ENCODE measurements at regions not wholly inside any gene's neighbourhood (a gene's known extent, or its start where the extent isn't known, plus 50 kb on each side); places are given as distances from the start of the nearest gene placed in this dataset.
"Not testable (repeated sequence)": the region's sequence is repeated elsewhere in the genome, so short reads cannot be mapped to it uniquely, and the experiment has no call there.

DNA sequence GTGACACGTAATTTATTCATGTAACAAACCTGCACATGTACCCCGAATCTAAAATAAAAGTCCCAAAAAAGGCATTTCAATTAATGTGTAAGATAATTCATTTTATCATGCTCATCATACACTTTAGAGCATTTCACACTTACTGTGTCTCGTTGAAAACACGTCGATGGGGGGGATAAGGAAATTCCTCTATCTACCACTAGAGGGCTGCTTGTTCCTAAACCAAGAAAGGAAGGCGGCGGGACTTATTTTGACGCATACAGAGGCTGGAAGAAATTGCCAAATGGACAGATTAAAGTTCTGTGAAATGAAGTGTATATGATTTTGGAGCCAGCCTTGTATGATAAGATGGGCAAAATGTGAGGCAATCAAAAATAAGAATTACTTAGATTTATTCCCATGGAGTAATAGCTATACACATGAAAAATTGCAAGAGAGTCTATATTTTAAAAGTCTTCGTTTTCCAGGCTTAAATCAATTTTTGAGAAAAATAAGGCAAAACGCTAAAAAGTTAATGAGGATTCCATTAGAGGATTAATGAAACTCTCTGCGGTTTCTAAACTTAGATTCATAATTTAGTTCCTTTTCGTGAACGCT, 346.8 kb downstream of the CNTN3 start:
- H3K4me3 ChIP-seq (ENCODE audit: low read depth, low read length) = no peak overlapping the region
- DNase-seq (ENCODE audit: extremely low spot score) = peak; percentile 17
- H3K4me1 ChIP-seq (ENCODE audit: insufficient read depth) = no peaks in the 10 kb centered on the region
- H3K27ac ChIP-seq (ENCODE audit: low read depth) = no peak overlapping the region
- H3K36me3 ChIP-seq (ENCODE audit: insufficient read depth) = no peaks in the 10 kb centered on the region
- WGBS = 42% methylated on average over 13 of the region's 13 CpGs

DNA sequence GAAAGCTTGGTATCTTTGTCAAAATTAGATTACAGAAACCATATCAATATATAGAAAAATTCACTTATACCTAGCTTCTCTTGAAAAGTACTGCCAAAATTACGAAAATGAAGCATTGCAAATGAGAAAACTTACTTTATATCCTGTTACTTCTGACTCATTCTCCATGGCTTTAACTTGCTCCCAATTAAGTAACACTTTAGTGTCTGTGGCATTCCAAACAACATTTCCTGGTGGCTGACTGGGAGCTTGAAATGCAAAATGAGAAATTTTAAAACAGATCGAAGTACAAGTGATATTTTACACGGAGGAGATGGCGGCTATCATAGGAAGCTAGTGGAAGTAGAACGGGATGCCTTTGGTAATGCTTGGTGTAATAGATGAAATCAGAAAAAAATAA, 347.3 kb downstream of the CNTN3 start:
- no peak for DNase-seq (ENCODE audit: extremely low spot score)
- Histone ChIP-seq H3K27ac (ENCODE audit: low read depth) (no peak overlapping the region), H3K36me3 (ENCODE audit: insufficient read depth) (no peaks in the 10 kb centered on the region), H3K4me3 (ENCODE audit: low read depth, low read length) (no peak overlapping the region), H3K4me1 (ENCODE audit: insufficient read depth) (no peaks in the 10 kb centered on the region)
- WGBS = 77% methylated on average over 5 of the region's 5 CpGs

DNA sequence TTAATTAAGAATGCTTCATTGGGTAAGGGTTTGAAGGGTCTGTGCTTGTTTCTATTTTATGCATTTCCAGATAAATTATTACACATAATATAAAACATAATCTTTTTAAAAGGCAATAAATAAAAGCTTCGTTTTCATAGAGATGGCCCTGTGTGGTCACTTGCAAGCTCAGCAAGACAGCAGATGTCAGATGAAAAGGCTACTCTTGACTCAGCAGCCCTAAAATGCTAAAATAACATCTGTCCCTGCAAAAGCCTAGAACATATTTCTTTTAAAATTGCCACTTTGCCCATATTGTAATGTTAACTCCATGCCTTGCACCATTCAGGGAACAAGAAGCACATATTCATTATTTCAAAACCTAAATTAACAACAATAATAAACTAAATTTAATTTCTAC, 349.4 kb downstream of the CNTN3 start:
- DNase-seq (ENCODE audit: extremely low spot score) = no peak
- Histone ChIP-seq H3K27ac (ENCODE audit: low read depth) (no peak overlapping the region), H3K36me3 (ENCODE audit: insufficient read depth) (no peaks in the 10 kb centered on the region), H3K4me1 (ENCODE audit: insufficient read depth) (no peaks in the 10 kb centered on the region), H3K4me3 (ENCODE audit: low read depth, low read length) (no peak overlapping the region)
- 56% methylated on average over 1 of the region's 1 CpG for WGBS

DNA sequence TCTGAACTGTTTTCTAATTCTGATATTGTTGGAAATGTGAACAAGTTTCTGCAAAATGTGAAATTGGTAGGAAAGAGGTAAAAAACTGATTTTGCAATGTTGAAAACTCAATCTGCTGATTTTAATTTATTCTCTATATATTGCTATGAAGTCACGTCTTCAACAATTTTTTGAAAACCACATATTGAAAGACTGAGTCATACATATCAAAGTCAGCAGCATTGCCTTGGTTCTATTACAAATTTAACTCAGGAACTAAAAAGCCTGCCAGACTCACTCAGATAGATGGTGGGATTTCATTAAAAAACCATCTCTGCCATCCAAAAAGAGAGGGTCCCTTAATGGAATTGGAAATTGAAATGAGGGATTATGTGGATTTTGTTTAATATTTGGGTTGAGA, 351.4 kb downstream of the CNTN3 start:
- Histone ChIP-seq H3K4me3 (ENCODE audit: low read depth, low read length) (no peak overlapping the region), H3K27ac (ENCODE audit: low read depth) (no peak overlapping the region), H3K4me1 (ENCODE audit: insufficient read depth) (no peaks in the 10 kb centered on the region), H3K36me3 (ENCODE audit: insufficient read depth) (no peaks in the 10 kb centered on the region)
- WGBS = 83% methylated on average over 1 of the region's 1 CpG
- DNase-seq (ENCODE audit: extremely low spot score) = no peak

DNA sequence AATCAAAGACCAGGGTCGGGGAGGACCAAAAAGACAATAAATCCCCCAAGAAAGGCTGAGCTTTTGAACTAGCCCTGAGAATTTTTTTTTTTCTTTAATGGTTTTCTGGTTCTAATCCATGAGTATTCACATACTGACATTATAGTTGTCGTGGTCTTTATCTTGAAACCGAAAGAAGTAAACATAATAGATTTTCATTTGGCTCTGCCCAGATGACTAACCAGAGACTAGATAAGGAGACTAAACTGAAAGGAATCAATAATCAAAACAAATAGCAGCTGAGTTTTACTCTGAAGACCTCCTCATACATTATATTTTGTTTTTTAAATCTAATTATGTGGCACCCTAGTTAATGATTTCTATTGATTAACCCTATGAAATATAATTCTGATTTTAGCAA, 381.4 kb downstream of the CNTN3 start:
- DNase-seq (ENCODE audit: extremely low spot score) = no peak
- Histone ChIP-seq H3K4me1 (ENCODE audit: insufficient read depth) (no peaks in the 10 kb centered on the region), H3K4me3 (ENCODE audit: low read depth, low read length) (no peak overlapping the region), H3K36me3 (ENCODE audit: insufficient read depth) (no peaks in the 10 kb centered on the region), H3K27ac (ENCODE audit: low read depth) (no peak overlapping the region)
- WGBS = 26% methylated on average over 3 of the region's 3 CpGs

DNA sequence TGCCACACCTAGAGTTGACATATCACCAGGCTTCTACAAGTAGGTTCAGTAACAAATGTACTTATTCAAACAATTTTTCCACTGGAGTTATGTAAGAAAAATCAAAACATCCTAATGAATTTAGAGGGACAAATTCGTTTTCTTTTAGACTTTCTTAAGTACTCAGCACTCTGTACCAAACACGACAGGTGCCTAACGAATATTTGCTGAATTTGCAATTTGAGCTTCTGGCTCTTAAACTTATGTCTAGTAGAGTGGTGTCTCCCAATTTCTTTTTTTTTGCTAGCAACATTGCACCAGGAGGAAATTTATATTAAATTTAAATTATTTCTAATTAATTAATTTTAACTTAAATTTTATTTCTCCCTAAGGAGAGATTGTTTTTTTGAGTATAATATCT, 397.0 kb downstream of the CNTN3 start:
- WGBS = 71% methylated on average over 3 of the region's 3 CpGs
- Histone ChIP-seq H3K4me1 (ENCODE audit: insufficient read depth) (no peaks in the 10 kb centered on the region), H3K36me3 (ENCODE audit: insufficient read depth) (no peaks in the 10 kb centered on the region), H3K4me3 (ENCODE audit: low read depth, low read length) (no peak overlapping the region), H3K27ac (ENCODE audit: low read depth) (no peak overlapping the region)
- DNase-seq (ENCODE audit: extremely low spot score) = no peak

DNA sequence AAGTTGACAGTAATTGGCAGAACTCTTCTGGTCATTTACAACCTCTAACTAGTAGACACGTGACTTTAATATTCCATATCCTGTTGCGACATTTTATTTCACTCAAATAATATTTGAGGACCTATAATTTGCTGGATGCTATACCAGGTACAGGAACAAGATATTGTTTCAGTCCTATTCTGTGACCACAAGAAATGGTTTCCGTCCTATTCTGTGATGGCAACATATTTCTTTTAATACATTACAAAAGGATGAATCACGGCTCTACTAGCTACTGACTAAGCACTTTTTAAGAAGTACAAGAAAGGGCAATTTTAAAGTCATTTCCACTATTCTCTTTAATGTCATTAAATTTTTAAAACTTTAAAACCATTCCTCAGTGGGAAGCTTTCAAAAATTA, 400.2 kb downstream of the CNTN3 start:
- Histone ChIP-seq H3K27ac (ENCODE audit: low read depth) (no peak overlapping the region), H3K4me1 (ENCODE audit: insufficient read depth) (no peaks in the 10 kb centered on the region), H3K36me3 (ENCODE audit: insufficient read depth) (no peaks in the 10 kb centered on the region), H3K4me3 (ENCODE audit: low read depth, low read length) (no peak overlapping the region)
- no peak for DNase-seq (ENCODE audit: extremely low spot score)
- WGBS = 87% methylated on average over 4 of the region's 4 CpGs

DNA sequence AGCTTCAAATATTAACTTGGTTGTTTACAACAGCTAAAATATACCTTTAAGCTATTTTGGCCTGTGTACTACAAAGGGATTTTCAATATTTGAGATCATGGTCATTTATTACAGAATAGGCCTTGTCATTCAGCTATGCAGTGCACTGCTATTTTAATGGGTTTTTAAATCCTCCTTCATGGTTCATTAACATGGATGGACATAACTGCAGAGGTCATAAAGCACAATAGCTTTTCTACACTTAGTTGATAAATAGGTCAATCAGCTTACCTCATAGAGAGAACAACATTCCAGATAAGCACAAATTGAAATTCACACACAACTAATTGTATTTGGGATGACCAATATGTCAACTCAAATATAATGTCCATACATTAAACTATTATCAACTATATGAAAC, 403.7 kb downstream of the CNTN3 start:
- H3K4me1 ChIP-seq (ENCODE audit: insufficient read depth) = no peaks in the 10 kb centered on the region
- no peak for DNase-seq (ENCODE audit: extremely low spot score)
- no peak overlapping the region for H3K27ac ChIP-seq (ENCODE audit: low read depth)

DNA sequence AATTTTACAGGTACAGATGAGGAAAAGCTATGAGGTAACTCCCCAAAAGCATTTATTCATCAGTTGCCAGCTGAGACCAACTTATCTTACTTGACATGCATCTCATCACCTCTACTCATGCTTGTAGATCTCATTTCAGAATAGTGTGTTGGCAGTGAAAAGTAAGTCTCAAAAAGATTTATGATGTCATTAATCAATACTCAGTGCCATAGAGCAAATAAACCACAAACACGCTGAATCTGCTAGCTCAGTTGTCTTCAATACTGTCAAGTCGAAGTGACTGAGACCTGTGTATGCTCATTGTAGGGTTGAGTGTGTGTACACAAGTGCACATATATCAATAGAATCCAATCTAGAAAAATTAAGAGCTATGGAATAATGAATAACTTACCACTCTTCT, 413.5 kb downstream of the CNTN3 start:
- 74% methylated on average over 2 of the region's 2 CpGs for WGBS
- no peak overlapping the region for H3K27ac ChIP-seq (ENCODE audit: low read depth)
- H3K4me1 ChIP-seq (ENCODE audit: insufficient read depth) = no peaks in the 10 kb centered on the region
- no peak overlapping the region for H3K4me3 ChIP-seq (ENCODE audit: low read depth, low read length)
- DNase-seq (ENCODE audit: extremely low spot score) = no peak
- H3K36me3 ChIP-seq (ENCODE audit: insufficient read depth) = no peaks in the 10 kb centered on the region

More for the DNA sequence above, 403.7 kb downstream of the CNTN3 start:
- H3K36me3 ChIP-seq (ENCODE audit: insufficient read depth) = no peaks in the 10 kb centered on the region
- no peak overlapping the region for H3K4me3 ChIP-seq (ENCODE audit: low read depth, low read length)

DNA sequence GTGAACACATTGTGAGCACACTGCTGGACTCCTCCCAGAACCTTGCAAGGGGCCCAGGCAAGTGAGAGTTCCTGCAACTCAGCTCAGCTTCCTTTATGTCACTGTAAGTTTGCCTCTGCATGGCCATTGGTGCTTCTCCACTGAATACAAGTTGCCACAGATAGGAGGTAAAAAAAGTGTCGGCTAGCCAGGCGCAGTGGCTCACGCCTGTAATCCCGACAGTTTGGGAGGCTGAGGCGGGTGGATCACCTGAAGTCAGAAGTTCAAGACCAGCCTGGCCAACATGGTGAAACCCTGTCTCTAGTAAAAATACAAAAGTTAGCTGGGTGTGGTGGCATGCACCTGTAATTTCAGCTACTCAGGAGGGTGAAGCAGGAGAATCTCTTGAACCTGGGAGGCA, 435.8 kb downstream of the CNTN3 start:
- not testable (repeated sequence) for H3K4me3 ChIP-seq (ENCODE audit: low read depth, low read length); H3K27ac ChIP-seq (ENCODE audit: low read depth); DNase-seq (ENCODE audit: extremely low spot score); H3K36me3 ChIP-seq (ENCODE audit: insufficient read depth); H3K4me1 ChIP-seq (ENCODE audit: insufficient read depth)
- 91% methylated on average over 5 of the region's 5 CpGs for whole genome bisulfite sequencing

DNA sequence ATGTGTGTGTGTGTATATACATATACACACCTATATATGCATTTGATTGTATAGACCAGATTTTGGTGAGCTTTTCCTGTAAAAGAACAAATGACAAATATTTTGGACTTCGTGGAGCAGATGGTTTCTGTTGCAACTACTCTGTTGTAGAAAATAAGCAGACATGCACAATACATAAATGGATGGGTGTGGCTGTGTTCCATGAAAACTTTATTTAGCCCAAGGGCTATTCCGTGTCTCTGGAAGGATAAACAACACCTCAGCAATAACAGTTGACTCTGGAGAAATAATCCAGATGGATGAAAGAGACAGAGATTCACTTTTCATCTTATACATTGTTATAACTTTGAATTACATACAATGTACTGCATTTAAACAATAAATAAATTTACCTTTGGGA, 441.4 kb downstream of the CNTN3 start:
- 28% methylated on average over 2 of the region's 2 CpGs for WGBS
- DNase-seq (ENCODE audit: extremely low spot score) = no peak
- no peak overlapping the region for H3K4me3 ChIP-seq (ENCODE audit: low read depth, low read length)
- H3K27ac ChIP-seq (ENCODE audit: low read depth) = no peak overlapping the region
- no peaks in the 10 kb centered on the region for H3K4me1 ChIP-seq (ENCODE audit: insufficient read depth)
- no peaks in the 10 kb centered on the region for H3K36me3 ChIP-seq (ENCODE audit: insufficient read depth)

DNA sequence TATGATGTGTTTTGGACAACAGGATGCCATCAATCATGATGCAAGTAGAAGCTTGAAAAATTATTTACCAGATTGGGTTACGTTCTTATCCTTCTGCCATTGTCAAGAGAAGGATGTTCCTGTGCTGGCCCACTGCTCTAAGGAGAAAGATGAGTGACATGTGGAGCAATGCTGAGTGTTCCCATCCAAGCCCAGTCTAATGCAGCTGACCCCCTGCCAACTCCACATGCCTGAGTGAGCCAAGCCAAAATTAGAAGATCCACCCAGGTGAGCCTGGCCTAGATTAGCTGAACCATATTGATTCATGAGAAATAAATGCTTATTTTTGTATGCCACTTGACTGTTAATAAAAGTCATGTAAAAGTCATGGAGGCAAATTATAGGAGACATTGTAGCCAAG, 446.5 kb downstream of the CNTN3 start:
- H3K36me3 ChIP-seq (ENCODE audit: insufficient read depth) = no peaks in the 10 kb centered on the region
- 78% methylated on average over 1 of the region's 1 CpG for WGBS
- H3K4me3 ChIP-seq (ENCODE audit: low read depth, low read length) = no peak overlapping the region
- H3K4me1 ChIP-seq (ENCODE audit: insufficient read depth) = no peaks in the 10 kb centered on the region
- no peak overlapping the region for H3K27ac ChIP-seq (ENCODE audit: low read depth)
- no peak for DNase-seq (ENCODE audit: extremely low spot score)

DNA sequence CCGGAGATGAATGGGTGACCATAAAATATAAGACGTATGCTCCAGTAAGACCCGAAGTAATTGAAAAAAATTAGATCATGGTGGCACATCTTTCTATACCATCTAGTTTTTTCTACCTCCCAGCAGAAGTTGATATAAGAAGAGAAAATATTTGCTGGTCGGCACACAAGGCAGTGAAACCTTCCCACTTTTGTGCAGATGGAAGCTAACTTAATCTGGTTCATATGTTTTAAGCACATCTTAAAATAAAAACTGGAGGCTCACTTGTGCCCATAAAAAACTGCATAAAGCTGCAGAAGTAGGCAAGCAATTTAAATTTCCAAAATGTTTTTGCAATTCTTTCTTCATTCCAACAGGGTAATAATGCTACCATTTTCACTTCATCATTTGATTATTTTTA, 449.2 kb downstream of the CNTN3 start:
- DNase-seq (ENCODE audit: extremely low spot score) = no peak
- Histone ChIP-seq H3K36me3 (ENCODE audit: insufficient read depth) (no peaks in the 10 kb centered on the region), H3K4me3 (ENCODE audit: low read depth, low read length) (no peak overlapping the region), H3K27ac (ENCODE audit: low read depth) (no peak overlapping the region), H3K4me1 (ENCODE audit: insufficient read depth) (no peaks in the 10 kb centered on the region)
- 78% methylated on average over 4 of the region's 4 CpGs for WGBS

DNA sequence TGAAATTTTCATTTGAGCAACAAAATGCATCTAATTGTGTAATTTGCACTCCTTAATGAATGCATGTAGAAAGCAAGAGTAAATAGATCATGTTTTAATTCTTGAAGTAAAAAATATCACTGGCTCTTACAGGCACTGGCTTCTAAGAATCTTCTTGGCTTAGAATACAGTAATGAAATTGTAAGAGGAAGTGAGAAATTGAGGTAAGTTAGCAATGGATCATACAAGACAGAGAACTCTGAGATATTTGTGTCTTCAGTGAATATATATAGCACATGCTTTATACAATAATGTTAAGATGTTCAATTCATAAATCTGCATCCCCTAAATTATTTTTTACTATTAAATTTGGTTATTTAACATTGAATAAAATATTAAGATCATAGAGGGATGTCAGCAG, 465.0 kb downstream of the CNTN3 start:
- H3K4me3 ChIP-seq (ENCODE audit: low read depth, low read length) = no peak overlapping the region
- no peak for DNase-seq (ENCODE audit: extremely low spot score)
- H3K27ac ChIP-seq (ENCODE audit: low read depth) = no peak overlapping the region
- H3K36me3 ChIP-seq (ENCODE audit: insufficient read depth) = no peaks in the 10 kb centered on the region
- no peaks in the 10 kb centered on the region for H3K4me1 ChIP-seq (ENCODE audit: insufficient read depth)

DNA sequence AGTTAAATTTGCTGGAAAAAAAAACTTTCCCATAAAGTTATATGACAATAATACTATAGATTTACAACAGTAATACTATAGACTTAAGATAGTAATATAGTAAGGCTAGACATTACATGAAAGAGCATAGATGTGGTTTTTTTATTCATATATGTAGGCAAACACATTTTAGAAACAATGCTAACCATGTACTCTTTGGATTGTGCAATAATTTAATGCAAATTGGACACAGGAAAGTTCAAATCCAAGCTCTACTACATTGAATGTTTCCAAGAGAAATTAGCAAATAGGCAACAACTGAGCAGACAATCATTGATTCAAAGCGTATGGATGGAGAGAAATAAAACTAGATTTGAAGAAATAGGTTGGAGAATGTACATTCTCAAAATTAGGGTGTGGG, 469.2 kb downstream of the CNTN3 start:
- WGBS = 79% methylated on average over 1 of the region's 1 CpG
- Histone ChIP-seq H3K36me3 (ENCODE audit: insufficient read depth) (no peaks in the 10 kb centered on the region), H3K4me1 (ENCODE audit: insufficient read depth) (no peaks in the 10 kb centered on the region), H3K4me3 (ENCODE audit: low read depth, low read length) (no peak overlapping the region), H3K27ac (ENCODE audit: low read depth) (no peak overlapping the region)
- no peak for DNase-seq (ENCODE audit: extremely low spot score)
